Peyer's patch (tissue), 4 donors: ENCODE measurements at regions not wholly inside any gene's neighbourhood (a gene's known extent, or its start where the extent isn't known, plus 50 kb on each side); places are given as distances from the start of the nearest gene placed in this dataset.

Source experiments
- DNase-seq, 3 donors: peaks; one replicate each; pipeline ENCODE4 v3.0.0-alpha.2; 2017 to 2019
- H3K27ac ChIP-seq, 4 donors: fragments of 200-600 bp; sonication (generic); one replicate each; pipeline ENCODE4 v1.5.1; 2016 to 2019
- H3K27me3 ChIP-seq, 2 donors: fragments of 200-600 bp; sonication (generic); one replicate each; pipeline ENCODE4 v1.5.1; 2019
- H3K36me3 ChIP-seq, 3 donors: fragments of 200-600 bp; sonication (generic); one replicate each; pipeline ENCODE4 v1.5.1; 2016 to 2019
- H3K4me1 ChIP-seq, 4 donors: fragments of 200-600 bp; sonication (generic); one replicate each; pipeline ENCODE4 v1.5.1; 2016 to 2019
- H3K4me3 ChIP-seq, 4 donors: fragments of 200-600 bp; sonication (generic); 1 replicate in 3 of 4; 2 replicates in 1 of 4; pipeline ENCODE4 v1.5.1; 2016 to 2019; ENCODE audit warnings: mild to moderate bottlenecking in 1 of 4
- H3K9me3 ChIP-seq, 4 donors: fragments of 200-600 bp; sonication (generic); one replicate each; pipeline ENCODE4 v1.5.1; 2016 to 2019; ENCODE audit warnings: mild to moderate bottlenecking in 1 of 4
- CTCF ChIP-seq, 6 experiments: fragments of 450-650 bp in 4 of 6; fragments of 200-600 bp in 2 of 6; sonication (generic) in 1 of 6; IDR thresholded peaks; one replicate each; pipeline ENCODE4 v1.5.1; 2017 to 2019; ENCODE audit warnings: antibody characterized with exemption in 6 of 6, mild to moderate bottlenecking in 3 of 6, moderate library complexity in 1 of 6
- POLR2A ChIP-seq, 2 donors: fragments of 450-650 bp; IDR thresholded peaks; one replicate each; pipeline ENCODE4 v1.5.1; 2017; ENCODE audit warnings: antibody characterized with exemption in 2 of 2, mild to moderate bottlenecking in 2 of 2, moderate library complexity in 2 of 2

GRCh38 chr4:189850239-189850856 lies 90.3 kb upstream of the FRG1 start:
- Histone ChIP-seq H3K4me1 (no peaks in the 10 kb centered on the region), H3K9me3 (no peaks in the 10 kb centered on the region), H3K36me3 (no peaks in the 10 kb centered on the region), H3K27me3 (no peaks in the 10 kb centered on the region), H3K4me3 (no peak overlapping the region), H3K27ac (no peak overlapping the region)
- no peak for DNase-seq
- TF ChIP-seq POLR2A (IDR thresholded peaks at IDR 0.05) = no peak
- TF ChIP-seq CTCF (IDR thresholded peaks at IDR 0.05) = no peak

GRCh38 chr4:189858435-189858834 lies 82.2 kb upstream of the FRG1 start:
- no peaks in the 10 kb centered on the region for H3K9me3 ChIP-seq
- H3K27ac ChIP-seq = no peak overlapping the region
- no peaks in the 10 kb centered on the region for H3K36me3 ChIP-seq
- no peak for DNase-seq
- H3K27me3 ChIP-seq = no peaks in the 10 kb centered on the region
- TF ChIP-seq CTCF (IDR thresholded peaks at IDR 0.05) (no peak), POLR2A (IDR thresholded peaks at IDR 0.05) (no peak)
- no peak overlapping the region for H3K4me3 ChIP-seq
- H3K4me1 ChIP-seq = no peaks in the 10 kb centered on the region

- H3K27ac ChIP-seq = no peak overlapping the region
- TF ChIP-seq POLR2A (IDR thresholded peaks at IDR 0.05) (no peak), CTCF (IDR thresholded peaks at IDR 0.05) (no peak)
- no peaks in the 10 kb centered on the region for H3K36me3 ChIP-seq
- H3K27me3 ChIP-seq = no peaks in the 10 kb centered on the region
- H3K4me3 ChIP-seq = no peak overlapping the region
- no peak for DNase-seq
- H3K9me3 ChIP-seq = no peaks in the 10 kb centered on the region
- no peaks in the 10 kb centered on the region for H3K4me1 ChIP-seq
Measured at GRCh38 chr4:189861101-189861500, 79.6 kb upstream of the FRG1 start.

- no peaks in the 10 kb centered on the region for H3K4me1 ChIP-seq
- no peaks in the 10 kb centered on the region for H3K9me3 ChIP-seq
- H3K27ac ChIP-seq = no peak overlapping the region
- no peaks in the 10 kb centered on the region for H3K27me3 ChIP-seq
- no peak for DNase-seq
- H3K4me3 ChIP-seq = no peak overlapping the region
- no peaks in the 10 kb centered on the region for H3K36me3 ChIP-seq
- TF ChIP-seq CTCF (IDR thresholded peaks at IDR 0.05) = no peak
- TF ChIP-seq POLR2A (IDR thresholded peaks at IDR 0.05) = no peak
Measured at GRCh38 chr4:189869236-189869635, 71.4 kb upstream of the FRG1 start.

GRCh38 chr4:189870511-189871234 lies 70.0 kb upstream of the FRG1 start:
- Histone ChIP-seq H3K36me3 (no peaks in the 10 kb centered on the region), H3K27ac (no peak overlapping the region), H3K4me3 (no peak overlapping the region), H3K4me1 (no peaks in the 10 kb centered on the region), H3K9me3 (no peaks in the 10 kb centered on the region), H3K27me3 (no peaks in the 10 kb centered on the region)
- no peak for DNase-seq
- no peak for TF ChIP-seq CTCF (IDR thresholded peaks at IDR 0.05)
- TF ChIP-seq POLR2A (IDR thresholded peaks at IDR 0.05) = no peak
